Gastrocnemius medialis (tissue), 4 donors: ENCODE measurements at regions not wholly inside any gene's neighbourhood (a gene's known extent, or its start where the extent isn't known, plus 50 kb on each side); places are given as distances from the start of the nearest gene placed in this dataset.

Experiments
- ATAC-seq, 2 donors: fragments of 150-250 bp; one replicate each; pipeline ENCODE4 v1.9.1; 2016
- DNase-seq, 2 donors: peaks; one replicate each; pipeline ENCODE4 v3.0.0-alpha.2; 2019
- H3K27ac ChIP-seq, 4 donors: fragments of 200-600 bp; sonication (generic); 1 replicate in 1 of 4; 2 replicates in 3 of 4; pipeline ENCODE4 v1.5.1; 2016 to 2018; ENCODE audit warnings: mild to moderate bottlenecking in 2 of 4, moderate library complexity in 1 of 4
- H3K27me3 ChIP-seq, 3 donors: fragments of 200-600 bp; sonication (generic) in 2 of 3; 1 replicate in 1 of 3; 2 replicates in 2 of 3; pipeline versions ENCODE4 v1.5.1 to v1.6.0; 2016 to 2019; ENCODE audit warnings: mild to moderate bottlenecking in 1 of 3, moderate library complexity in 1 of 3
- H3K36me3 ChIP-seq, 2 donors: fragments of 200-600 bp; sonication (generic) in 1 of 2; one replicate each; pipeline ENCODE4 v1.5.1; 2017 to 2018
- H3K4me1 ChIP-seq, 2 donors: fragments of 200-600 bp; sonication (generic) in 1 of 2; one replicate each; pipeline ENCODE4 v1.5.1; 2016 to 2017; ENCODE audit warnings: mild to moderate bottlenecking in 2 of 2
- H3K4me3 ChIP-seq, 4 donors: fragments of 200-600 bp; sonication (generic) in 3 of 4; 1 replicate in 1 of 4; 2 replicates in 3 of 4; pipeline ENCODE4 v1.5.1; 2016 to 2019; ENCODE audit warnings: mild to moderate bottlenecking in 2 of 4
- H3K9me3 ChIP-seq, 3 donors: fragments of 200-600 bp; sonication (generic) in 2 of 3; 1 replicate in 1 of 3; 2 replicates in 2 of 3; pipeline ENCODE4 v1.5.1; 2016 to 2019
- CTCF ChIP-seq, 5 experiments: fragments of 450-650 bp in 3 of 5; fragments of 200-600 bp in 2 of 5; sonication (generic) in 2 of 5; IDR thresholded peaks in 4 of 5; conservative IDR thresholded peaks in 1 of 5; 1 replicate in 4 of 5; 2 replicates in 1 of 5; pipeline ENCODE4 v1.5.1; 2016 to 2019; ENCODE audit warnings: antibody characterized with exemption in 5 of 5, mild to moderate bottlenecking in 3 of 5, moderate library complexity in 3 of 5
- POLR2A ChIP-seq, 2 donors: fragments of 450-650 bp; IDR thresholded peaks; one replicate each; pipeline ENCODE4 v1.6.1; 2017; ENCODE audit warnings: antibody characterized with exemption in 2 of 2, mild to moderate bottlenecking in 2 of 2, moderate library complexity in 2 of 2
- in situ Hi-C, 4 donors: fragments of 200-750 bp; cut with MboI; loops; one replicate each; pipeline versions ENCODE4 v1.15.0 to v1.8.0; 2017; ENCODE audit warnings: low sequenced_read_pairs in 4 of 4
- intact Hi-C: fragments of 100-400 bp; cut with DNase I; formaldehyde crosslinking; loops from one replicate; pipeline ENCODE4 v1.15.1; 2023; ENCODE audit warnings: low total_unique reads

DNA sequence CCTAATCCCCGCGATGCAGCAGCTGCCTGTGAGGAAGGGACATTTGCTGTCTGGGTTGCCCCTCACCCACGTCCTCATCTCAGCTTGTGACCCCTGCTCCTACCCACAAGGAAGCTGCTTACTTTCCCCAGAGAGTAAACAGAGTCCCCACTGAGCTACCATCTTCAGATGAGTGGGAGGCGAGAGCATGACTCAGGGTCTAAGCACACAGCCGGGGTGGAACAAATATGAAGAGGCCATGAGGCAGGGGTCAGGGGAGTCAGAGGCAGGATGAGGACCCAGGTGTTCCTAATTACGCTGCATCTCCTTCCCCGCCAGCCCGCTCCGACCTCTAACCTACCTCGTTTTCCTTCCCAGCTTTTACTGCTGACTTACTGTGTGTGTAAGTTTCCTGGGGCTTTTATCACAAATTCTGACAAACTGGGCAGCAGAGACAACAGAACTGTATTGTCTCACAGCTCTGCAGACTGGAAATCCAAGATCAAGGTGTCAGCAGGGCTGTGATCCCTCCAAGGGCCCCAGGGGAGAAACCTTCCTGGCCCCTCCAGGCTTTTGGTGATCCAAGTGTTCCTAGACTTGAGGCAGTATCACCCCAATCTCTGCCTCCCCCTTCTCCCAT is 94.0 kb upstream of the DNAH5 start:
- intact Hi-C loops (loop anchor here (5.0 to 10.0 kb wide), 2 partner anchors 104 to 236 kb away; partner anchors contain the start of gene TRIO), in situ Hi-C loops (no loop called here)
- H3K4me1 ChIP-seq: peaks cover 18 to 40% of the 10 kb centered on the region in 2 donors
- H3K36me3 ChIP-seq: no peaks in the 10 kb centered on the region
- H3K27me3 ChIP-seq: no peaks in the 10 kb centered on the region
- ATAC-seq: no peak
- H3K9me3 ChIP-seq: no peaks in the 10 kb centered on the region
- TF ChIP-seq CTCF (IDR thresholded peaks at IDR 0.05 in 4 of 5, conservative IDR thresholded peaks at IDR 0.05 in 1 of 5) (no peak), POLR2A (IDR thresholded peaks at IDR 0.05) (no peak)
- no peak overlapping the region for H3K4me3 ChIP-seq
- H3K27ac ChIP-seq: no peak overlapping the region
- no peak for DNase-seq

- no peak for ATAC-seq
- peak overlapping the region in 2 of 4 donors; percentile 64 to 68 for H3K27ac ChIP-seq
- in situ Hi-C loops: no loop called here
Measured at GRCh38 chr5:14036947-14037346, 92.5 kb upstream of the DNAH5 start.

DNA sequence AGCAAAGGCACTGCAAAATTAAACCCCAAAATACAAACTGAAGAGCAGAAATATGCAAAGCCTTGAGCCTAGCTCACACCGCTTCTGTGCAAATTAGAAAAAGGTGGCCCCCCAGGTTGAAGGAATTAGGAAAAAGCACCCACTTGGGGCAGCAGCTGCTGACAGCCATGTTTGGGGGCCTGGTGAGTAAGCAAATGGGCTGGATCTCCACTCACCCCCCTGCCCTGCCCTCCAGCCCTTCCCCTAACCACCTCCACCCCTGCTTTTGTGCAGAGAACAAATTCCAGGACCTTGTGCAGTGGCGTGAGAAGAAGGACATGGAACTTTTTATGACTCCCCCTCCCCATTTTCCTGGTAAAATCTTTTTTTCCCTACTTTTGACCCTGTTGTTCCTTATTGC is 92.0 kb upstream of the DNAH5 start:
- no peak for ATAC-seq
- peak overlapping the region in 2 of 4 donors; percentile 28 to 50 for H3K4me3 ChIP-seq

More at GRCh38 chr5:14036947-14037346, 92.5 kb upstream of the DNAH5 start:
- TF ChIP-seq CTCF (IDR thresholded peaks at IDR 0.05 in 4 of 5, conservative IDR thresholded peaks at IDR 0.05 in 1 of 5) (no peak), POLR2A (IDR thresholded peaks at IDR 0.05) (no peak)
- intact Hi-C loops: loop anchor here (5.0 to 10.0 kb wide), 2 partner anchors 105 to 238 kb away; partner anchors contain the start of gene TRIO
- Histone ChIP-seq H3K27me3 (no peaks in the 10 kb centered on the region), H3K4me1 (peaks cover 18 to 40% of the 10 kb centered on the region in 2 donors), H3K36me3 (no peaks in the 10 kb centered on the region), H3K4me3 (no peak overlapping the region), H3K9me3 (no peaks in the 10 kb centered on the region)
- DNase-seq: no peak

DNA sequence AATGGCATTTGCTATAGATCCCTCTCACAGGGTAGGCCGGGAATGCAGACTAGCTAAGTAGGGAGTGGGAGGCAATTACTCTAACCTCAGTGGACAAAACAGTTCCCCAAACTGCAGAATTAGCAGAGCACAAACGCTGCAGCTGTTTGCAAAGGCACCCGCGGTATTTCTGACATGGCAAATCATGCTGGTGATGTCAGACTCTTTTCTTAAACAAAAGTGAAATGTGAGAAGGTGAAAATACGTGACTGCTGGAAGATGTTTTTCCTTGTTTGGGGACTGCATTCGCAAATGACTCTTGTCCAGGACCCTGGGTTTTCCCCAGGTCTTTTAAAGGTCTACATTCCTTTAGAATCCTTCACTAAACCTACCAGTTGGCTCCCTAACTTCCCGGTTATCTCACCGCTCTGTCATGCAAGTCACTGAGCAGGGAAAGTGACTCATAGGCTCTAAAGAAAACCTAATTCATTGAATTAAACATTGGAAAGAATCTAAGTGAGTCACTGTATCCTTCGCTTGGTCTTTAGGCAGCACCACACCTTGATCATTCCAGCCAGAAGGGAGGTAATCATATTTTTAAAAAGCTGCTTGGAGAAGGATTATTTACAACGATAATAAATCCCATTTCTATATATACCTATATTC is 91.5 kb upstream of the DNAH5 start:
- Histone ChIP-seq H3K27ac (peak overlapping the region; percentile 64 to 76 (median 71)), H3K36me3 (no peaks in the 10 kb centered on the region), H3K27me3 (no peaks in the 10 kb centered on the region), H3K4me1 (peaks cover 18 to 33% of the 10 kb centered on the region in 2 donors), H3K9me3 (no peaks in the 10 kb centered on the region), H3K4me3 (peak overlapping the region; percentile 21 to 50 (median 35))
- ATAC-seq (peak; percentile 93 to 95), DNase-seq (peak in 1 of 2 donors; percentile 38)
- in situ Hi-C loops: no loop called here
- TF ChIP-seq POLR2A (IDR thresholded peaks at IDR 0.05) (no peak), CTCF (IDR thresholded peaks at IDR 0.05 in 4 of 5, conservative IDR thresholded peaks at IDR 0.05 in 1 of 5) (no peak)
- intact Hi-C loops: loop anchor here (5.0 to 10.0 kb wide), 2 partner anchors 106 to 239 kb away; partner anchors contain the start of gene TRIO

More for the DNA sequence above, 92.0 kb upstream of the DNAH5 start:
- no peaks in the 10 kb centered on the region for H3K9me3 ChIP-seq
- no peak for TF ChIP-seq POLR2A (IDR thresholded peaks at IDR 0.05)
- TF ChIP-seq CTCF (IDR thresholded peaks at IDR 0.05 in 4 of 5, conservative IDR thresholded peaks at IDR 0.05 in 1 of 5): no peak
- DNase-seq: no peak
- peak overlapping the region; percentile 64 to 76 (median 71) for H3K27ac ChIP-seq
- in situ Hi-C loops (no loop called here), intact Hi-C loops (loop anchor here (5.0 to 10.0 kb wide), 2 partner anchors 106 to 238 kb away; partner anchors contain the start of gene TRIO)
- H3K27me3 ChIP-seq: no peaks in the 10 kb centered on the region
- H3K36me3 ChIP-seq: no peaks in the 10 kb centered on the region
- H3K4me1 ChIP-seq: peaks cover 18 to 38% of the 10 kb centered on the region in 2 donors
